K562 (cell line): ENCODE measurements at regions not wholly inside any gene's neighbourhood (a gene's known extent, or its start where the extent isn't known, plus 50 kb on each side); places are given as distances from the start of the nearest gene placed in this dataset.

Experiments
- BRD4 ChIP-seq: fragments of 200-600 bp; sonication (generic); IDR thresholded peaks from 2 replicates; pipeline ENCODE4 v1.6.1; 2017; ENCODE audit warnings: inconsistent platforms
- DDX20 ChIP-seq: fragments of 450-650 bp; IDR thresholded peaks from 2 replicates; pipeline ENCODE4 v1.6.1; 2016; ENCODE audit warnings: missing genetic modification characterization, low read depth, mild to moderate bottlenecking, missing compliant biosample characterization, moderate library complexity
- FOXJ3 ChIP-seq: sonication (generic); formaldehyde crosslinking; IDR thresholded peaks from 2 replicates; pipeline ENCODE4 v1.4.0; 2020; ENCODE audit warnings: mild to moderate bottlenecking, missing genetic modification reagents
- JUND ChIP-seq, 2 experiments: IDR thresholded peaks; 2 replicates in 1 of 2; 3 replicates in 1 of 2; pipeline ENCODE4 v1.6.1; 2011; ENCODE audit warnings: borderline replicate concordance in 2 of 2, low read depth in 2 of 2, low read length in 2 of 2, improper control_type of control experiment in 1 of 2, missing biosample characterization in 1 of 2, missing genetic modification characterization in 1 of 2, missing genetic modification reagents in 1 of 2
- L3MBTL2 ChIP-seq: fragments of 450-650 bp; IDR thresholded peaks from 2 replicates; pipeline ENCODE4 v1.6.1; 2016; ENCODE audit warnings: mild to moderate bottlenecking, moderate library complexity
- LCOR ChIP-seq: sonication (generic); formaldehyde crosslinking; IDR thresholded peaks from 2 replicates; pipeline ENCODE4 v1.8.0; 2022; ENCODE audit warnings: mild to moderate bottlenecking, missing genetic modification reagents
- MCM5 ChIP-seq: fragments of 450-650 bp; IDR thresholded peaks from 2 replicates; pipeline ENCODE4 v1.6.1; 2016; ENCODE audit warnings: low read depth
- MIER1 ChIP-seq: fragments of 450-650 bp; IDR thresholded peaks from 2 replicates; pipeline ENCODE4 v1.6.1; 2016; ENCODE audit warnings: antibody characterized with exemption, mild to moderate bottlenecking, low read depth
- NBN ChIP-seq: fragments of 450-650 bp; IDR thresholded peaks from 2 replicates; pipeline ENCODE4 v1.6.1; 2016; ENCODE audit warnings: low read depth, mild to moderate bottlenecking
- PHB2 ChIP-seq: fragments of 450-650 bp; IDR thresholded peaks from 2 replicates; pipeline ENCODE4 v1.6.1; 2017; ENCODE audit warnings: low read depth
- RBBP5 ChIP-seq: fragments of 200-600 bp; sonication (generic); IDR thresholded peaks from 2 replicates; pipeline ENCODE4 v1.6.1; 2012; ENCODE audit warnings: borderline replicate concordance, mild to moderate bottlenecking, low read length, control low read depth, inconsistent platforms; ENCODE audit not compliant: insufficient read depth, poor library complexity, severe bottlenecking
- RBM22 ChIP-seq: fragments of 200-400 bp; formaldehyde crosslinking; IDR thresholded peaks from 2 replicates; pipeline ENCODE4 v1.6.1; 2018; ENCODE audit warnings: low read length, low read depth; ENCODE audit not compliant: poor library complexity, severe bottlenecking
- SUPT5H ChIP-seq: fragments of 450-650 bp; IDR thresholded peaks from 2 replicates; pipeline ENCODE4 v1.6.1; 2016
- TRIM28 ChIP-seq: fragments of 450-650 bp; IDR thresholded peaks from 2 replicates; pipeline ENCODE4 v1.6.1; 2017
- XRCC3 ChIP-seq: fragments of 450-650 bp; IDR thresholded peaks from 2 replicates; pipeline ENCODE4 v1.6.1; 2017; ENCODE audit warnings: mild to moderate bottlenecking, moderate library complexity
- ZKSCAN3 ChIP-seq: fragments of 250-450 bp; sonication (Bioruptor Pico); IDR thresholded peaks from 2 replicates; pipeline ENCODE4 v1.4.0; 2020
- ZNF282 ChIP-seq: sonication (generic); formaldehyde crosslinking; IDR thresholded peaks from 2 replicates; pipeline ENCODE4 v1.8.1; 2023; ENCODE audit warnings: missing genetic modification reagents
- ZNF311 ChIP-seq: fragments of 250-450 bp; sonication (Bioruptor Pico); IDR thresholded peaks from 2 replicates; pipeline ENCODE4 v1.4.0; 2020; ENCODE audit warnings: mild to moderate bottlenecking, moderate library complexity
- TF ChIP-seq, protein P1 (sequence below), 2 experiments: IDR thresholded peaks; 2 replicates each; pipeline ENCODE4 v1.6.1; 2012; ENCODE audit warnings: improper control_type of control experiment in 2 of 2, low read depth in 2 of 2, low read length in 2 of 2, borderline replicate concordance in 1 of 2
- TF ChIP-seq, protein P2 (sequence below): fragments of 450-650 bp; conservative IDR thresholded peaks from 2 replicates; pipeline ENCODE4 v1.6.1; 2016; ENCODE audit warnings: missing genetic modification characterization, low read depth, mild to moderate bottlenecking, control low read depth, missing compliant biosample characterization
- TF ChIP-seq, protein P3 (sequence below): IDR thresholded peaks from 2 replicates; pipeline ENCODE4 v1.6.1; 2014; ENCODE audit warnings: antibody characterized with exemption
- TF ChIP-seq, protein P4 (sequence below): fragments of 250-450 bp; sonication (Bioruptor Pico); IDR thresholded peaks from 2 replicates; pipeline ENCODE4 v1.5.0; 2021

DNA sequence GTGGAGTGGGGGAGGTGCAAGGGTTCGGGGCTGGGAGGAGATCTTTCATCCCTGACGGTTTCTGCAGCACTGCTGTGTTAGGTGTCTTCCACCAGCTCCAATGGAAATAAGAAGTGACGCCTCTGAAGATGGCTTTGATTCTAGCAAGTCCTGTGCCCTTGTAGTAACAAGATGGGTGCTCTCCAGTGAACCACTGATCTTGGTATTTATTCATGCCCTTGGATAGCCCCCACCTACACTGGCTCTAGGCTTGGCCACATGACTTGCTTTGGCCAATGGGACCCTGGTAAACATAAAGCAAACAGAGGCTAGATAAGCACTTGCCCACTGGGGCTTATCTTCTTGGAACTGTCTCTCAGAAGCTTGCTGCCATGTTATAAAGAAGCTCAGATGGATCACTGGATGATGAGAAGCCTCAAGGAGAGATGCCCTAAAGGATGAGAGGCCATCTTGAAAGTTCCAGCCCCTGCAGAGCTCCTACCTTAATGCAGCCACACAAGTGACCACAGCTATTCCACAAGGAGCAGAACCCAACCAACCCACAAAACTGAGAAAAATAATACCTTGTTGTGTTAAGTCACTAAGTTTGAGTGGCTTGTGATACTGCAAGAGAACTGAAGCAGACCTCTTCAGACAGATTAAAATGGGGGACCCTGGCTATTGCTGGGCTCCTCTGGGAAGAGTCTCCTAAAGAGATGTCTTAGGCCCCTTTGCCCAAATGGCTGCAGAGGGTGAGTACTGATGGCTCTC, 137.9 kb downstream of the PDCD6IP start (continued):
- no peak for TF ChIP-seq XRCC3
- no peak for TF ChIP-seq PHB2
- peak; percentile 35; the same call in 1 of the 2 replicates for TF ChIP-seq L3MBTL2
- no peak for TF ChIP-seq RBM22
- TF ChIP-seq ZKSCAN3 (CRISPR knock-in tag) = no peak
- TF ChIP-seq, protein P1, sequence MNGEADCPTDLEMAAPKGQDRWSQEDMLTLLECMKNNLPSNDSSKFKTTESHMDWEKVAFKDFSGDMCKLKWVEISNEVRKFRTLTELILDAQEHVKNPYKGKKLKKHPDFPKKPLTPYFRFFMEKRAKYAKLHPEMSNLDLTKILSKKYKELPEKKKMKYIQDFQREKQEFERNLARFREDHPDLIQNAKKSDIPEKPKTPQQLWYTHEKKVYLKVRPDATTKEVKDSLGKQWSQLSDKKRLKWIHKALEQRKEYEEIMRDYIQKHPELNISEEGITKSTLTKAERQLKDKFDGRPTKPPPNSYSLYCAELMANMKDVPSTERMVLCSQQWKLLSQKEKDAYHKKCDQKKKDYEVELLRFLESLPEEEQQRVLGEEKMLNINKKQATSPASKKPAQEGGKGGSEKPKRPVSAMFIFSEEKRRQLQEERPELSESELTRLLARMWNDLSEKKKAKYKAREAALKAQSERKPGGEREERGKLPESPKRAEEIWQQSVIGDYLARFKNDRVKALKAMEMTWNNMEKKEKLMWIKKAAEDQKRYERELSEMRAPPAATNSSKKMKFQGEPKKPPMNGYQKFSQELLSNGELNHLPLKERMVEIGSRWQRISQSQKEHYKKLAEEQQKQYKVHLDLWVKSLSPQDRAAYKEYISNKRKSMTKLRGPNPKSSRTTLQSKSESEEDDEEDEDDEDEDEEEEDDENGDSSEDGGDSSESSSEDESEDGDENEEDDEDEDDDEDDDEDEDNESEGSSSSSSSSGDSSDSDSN (IDR thresholded peaks at IDR 0.05; ENCODE audit: borderline replicate concordance in 1 of 2, low read depth in 2 of 2, low read length in 2 of 2) = no peak
- TF ChIP-seq SUPT5H = no peak
- TF ChIP-seq ZNF282 = no peak
- no peak for TF ChIP-seq MCM5
- TF ChIP-seq, protein P2, sequence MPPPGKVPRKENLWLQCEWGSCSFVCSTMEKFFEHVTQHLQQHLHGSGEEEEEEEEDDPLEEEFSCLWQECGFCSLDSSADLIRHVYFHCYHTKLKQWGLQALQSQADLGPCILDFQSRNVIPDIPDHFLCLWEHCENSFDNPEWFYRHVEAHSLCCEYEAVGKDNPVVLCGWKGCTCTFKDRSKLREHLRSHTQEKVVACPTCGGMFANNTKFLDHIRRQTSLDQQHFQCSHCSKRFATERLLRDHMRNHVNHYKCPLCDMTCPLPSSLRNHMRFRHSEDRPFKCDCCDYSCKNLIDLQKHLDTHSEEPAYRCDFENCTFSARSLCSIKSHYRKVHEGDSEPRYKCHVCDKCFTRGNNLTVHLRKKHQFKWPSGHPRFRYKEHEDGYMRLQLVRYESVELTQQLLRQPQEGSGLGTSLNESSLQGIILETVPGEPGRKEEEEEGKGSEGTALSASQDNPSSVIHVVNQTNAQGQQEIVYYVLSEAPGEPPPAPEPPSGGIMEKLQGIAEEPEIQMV (tag) = no peak
- TF ChIP-seq DDX20 = no peak; the same call in 1 of the 2 replicates
- peak; percentile 61; the same call in 1 of the 2 replicates for TF ChIP-seq JUND (IDR thresholded peaks at IDR 0.05; ENCODE audit: borderline replicate concordance, low read depth, low read length)
- peak; percentile 42; the same call in 1 of the 3 replicates for TF ChIP-seq JUND (tag; IDR thresholded peaks at IDR 0.05; ENCODE audit: borderline replicate concordance, low read depth, low read length)
- TF ChIP-seq TRIM28 = no peak
- no peak for TF ChIP-seq FOXJ3 (CRISPR knock-in tag)
- no peak for TF ChIP-seq ZNF311 (CRISPR knock-in tag)
- no peak for TF ChIP-seq RBBP5
- TF ChIP-seq BRD4 = no peak
- TF ChIP-seq, protein P3, sequence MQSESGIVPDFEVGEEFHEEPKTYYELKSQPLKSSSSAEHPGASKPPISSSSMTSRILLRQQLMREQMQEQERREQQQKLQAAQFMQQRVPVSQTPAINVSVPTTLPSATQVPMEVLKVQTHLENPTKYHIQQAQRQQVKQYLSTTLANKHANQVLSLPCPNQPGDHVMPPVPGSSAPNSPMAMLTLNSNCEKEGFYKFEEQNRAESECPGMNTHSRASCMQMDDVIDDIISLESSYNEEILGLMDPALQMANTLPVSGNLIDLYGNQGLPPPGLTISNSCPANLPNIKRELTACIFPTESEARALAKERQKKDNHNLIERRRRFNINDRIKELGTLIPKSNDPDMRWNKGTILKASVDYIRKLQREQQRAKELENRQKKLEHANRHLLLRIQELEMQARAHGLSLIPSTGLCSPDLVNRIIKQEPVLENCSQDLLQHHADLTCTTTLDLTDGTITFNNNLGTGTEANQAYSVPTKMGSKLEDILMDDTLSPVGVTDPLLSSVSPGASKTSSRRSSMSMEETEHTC = no peak
- TF ChIP-seq, protein P4, sequence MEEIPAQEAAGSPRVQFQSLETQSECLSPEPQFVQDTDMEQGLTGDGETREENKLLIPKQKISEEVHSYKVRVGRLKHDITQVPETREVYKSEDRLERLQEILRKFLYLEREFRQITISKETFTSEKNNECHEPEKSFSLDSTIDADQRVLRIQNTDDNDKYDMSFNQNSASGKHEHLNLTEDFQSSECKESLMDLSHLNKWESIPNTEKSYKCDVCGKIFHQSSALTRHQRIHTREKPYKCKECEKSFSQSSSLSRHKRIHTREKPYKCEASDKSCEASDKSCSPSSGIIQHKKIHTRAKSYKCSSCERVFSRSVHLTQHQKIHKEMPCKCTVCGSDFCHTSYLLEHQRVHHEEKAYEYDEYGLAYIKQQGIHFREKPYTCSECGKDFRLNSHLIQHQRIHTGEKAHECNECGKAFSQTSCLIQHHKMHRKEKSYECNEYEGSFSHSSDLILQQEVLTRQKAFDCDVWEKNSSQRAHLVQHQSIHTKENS = no peak
- TF ChIP-seq MIER1 = no peak
- TF ChIP-seq LCOR (CRISPR knock-in tag) = 0 out of 2 replicates have a peak, but pooled peaks have one; percentile 31
- 0 out of 2 replicates have a peak, but pooled peaks have one; percentile 38 for TF ChIP-seq NBN
